H1 (cell line): ENCODE measurements at regions not wholly inside any gene's neighbourhood (a gene's known extent, or its start where the extent isn't known, plus 50 kb on each side); places are given as distances from the start of the nearest gene placed in this dataset.

Experiments used
- CHD7 ChIP-seq: fragments of 300-600 bp; sonication (generic); IDR thresholded peaks from 2 replicates; pipeline ENCODE4 v1.7.1; 2012; ENCODE audit warnings: low read length, moderate library complexity, mild to moderate bottlenecking, inconsistent platforms; ENCODE audit not compliant: insufficient replicate concordance
- SUZ12 ChIP-seq: fragments of 200-600 bp; sonication (generic); IDR thresholded peaks from 2 replicates; pipeline ENCODE4 v1.6.1; 2012; ENCODE audit warnings: mild to moderate bottlenecking, inconsistent platforms, low read length, moderate library complexity, mixed read lengths

GRCh38 chr22:46067159-46068111 is 82.9 kb upstream of the PPARA start (continued):
- TF ChIP-seq CHD7 (no peak), SUZ12 (no peak)
